H54 (cell line): ENCODE measurements at regions not wholly inside any gene's neighbourhood (a gene's known extent, or its start where the extent isn't known, plus 50 kb on each side); places are given as distances from the start of the nearest gene placed in this dataset.
"Not testable (repeated sequence)": the region's sequence is repeated elsewhere in the genome, so short reads cannot be mapped to it uniquely, and the experiment has no call there.

Source experiments
- DNase-seq: peaks from one replicate; pipeline ENCODE4 v3.0.0; 2011; ENCODE audit warnings: low spot score, mixed read lengths; ENCODE audit not compliant: insufficient read length
- FAIRE-seq: peaks from 3 replicates; lab custom pipeline; 2011; peaks lifted over from hg19 to GRCh38; lab: Jason Lieb, UNC
- POLR2A ChIP-seq: IDR thresholded peaks from 2 replicates; pipeline ENCODE4 v1.6.1; 2011; ENCODE audit warnings: low read depth, mild to moderate bottlenecking, low read length

GRCh38 chr11:49442669-49443068 lies 234.3 kb upstream of the FOLH1 start:
- FAIRE-seq (no peak), DNase-seq (no peak)
- TF ChIP-seq POLR2A, result no peak

GRCh38 chr11:49439901-49440300 lies 231.5 kb upstream of the FOLH1 start:
- DNase-seq, FAIRE-seq: not testable (repeated sequence)

- DNase-seq, FAIRE-seq: not testable (repeated sequence)
Measured at GRCh38 chr11:49434308-49434707, 225.9 kb upstream of the FOLH1 start.

- TF ChIP-seq POLR2A, result no peak
- DNase-seq, result no peak
- FAIRE-seq, result peak; percentile 33
Measured at GRCh38 chr11:49432242-49432848, 223.9 kb upstream of the FOLH1 start.

- TF ChIP-seq POLR2A, result no peak
- DNase-seq (no peak), FAIRE-seq (no peak)
Measured at GRCh38 chr11:49424136-49424535, 215.7 kb upstream of the FOLH1 start.

GRCh38 chr11:49418877-49419276 lies 210.5 kb upstream of the FOLH1 start:
- not testable (repeated sequence) for DNase-seq, FAIRE-seq

GRCh38 chr11:49405743-49406142 lies 197.3 kb upstream of the FOLH1 start:
- TF ChIP-seq POLR2A, result no peak
- FAIRE-seq (no peak), DNase-seq (no peak)

- FAIRE-seq, DNase-seq: not testable (repeated sequence)
Measured at GRCh38 chr11:49395789-49396188, 187.4 kb upstream of the FOLH1 start.

- DNase-seq, FAIRE-seq: not testable (repeated sequence)
Measured at GRCh38 chr11:49390362-49390761, 182.0 kb upstream of the FOLH1 start.

GRCh38 chr11:49389149-49389548 lies 180.7 kb upstream of the FOLH1 start:
- DNase-seq, result not testable (repeated sequence)
- FAIRE-seq, result peak; percentile 71

GRCh38 chr11:49384371-49384770 lies 176.0 kb upstream of the FOLH1 start:
- not testable (repeated sequence) for FAIRE-seq, DNase-seq

- no peak for DNase-seq
- FAIRE-seq, result no peak
- TF ChIP-seq POLR2A, result no peak
Measured at GRCh38 chr11:49377978-49378377, 169.6 kb upstream of the FOLH1 start.

- DNase-seq, FAIRE-seq: not testable (repeated sequence)
Measured at GRCh38 chr11:49373866-49374265, 165.5 kb upstream of the FOLH1 start.

- FAIRE-seq, DNase-seq: not testable (repeated sequence)
Measured at GRCh38 chr11:49373385-49373784, 165.0 kb upstream of the FOLH1 start.

- peak; percentile 45 for FAIRE-seq
Measured at GRCh38 chr11:49372137-49372536, 163.7 kb upstream of the FOLH1 start.

GRCh38 chr11:49368556-49368955 lies 160.2 kb upstream of the FOLH1 start:
- FAIRE-seq, result not testable (repeated sequence)

More at GRCh38 chr11:49372137-49372536, 163.7 kb upstream of the FOLH1 start:
- DNase-seq, result not testable (repeated sequence)

GRCh38 chr11:49365375-49365774 lies 157.0 kb upstream of the FOLH1 start:
- DNase-seq, result not testable (repeated sequence)
- FAIRE-seq, result peak; percentile 81

More at GRCh38 chr11:49368556-49368955, 160.2 kb upstream of the FOLH1 start:
- not testable (repeated sequence) for DNase-seq

GRCh38 chr11:49362994-49363393 lies 154.6 kb upstream of the FOLH1 start:
- FAIRE-seq, DNase-seq: not testable (repeated sequence)

- FAIRE-seq, result not testable (repeated sequence)
Measured at GRCh38 chr11:49354536-49354935, 146.1 kb upstream of the FOLH1 start.

GRCh38 chr11:49352868-49353267 lies 144.5 kb upstream of the FOLH1 start:
- FAIRE-seq, result not testable (repeated sequence)

More at GRCh38 chr11:49354536-49354935, 146.1 kb upstream of the FOLH1 start:
- not testable (repeated sequence) for DNase-seq

GRCh38 chr11:49346627-49347026 lies 138.2 kb upstream of the FOLH1 start:
- FAIRE-seq, DNase-seq: not testable (repeated sequence)

More at GRCh38 chr11:49352868-49353267, 144.5 kb upstream of the FOLH1 start:
- not testable (repeated sequence) for DNase-seq
